ENCODE measurements at regions not wholly inside any gene's neighbourhood (a gene's known extent, or its start where the extent isn't known, plus 50 kb on each side); places are given as distances from the start of the nearest gene placed in this dataset.

GRCh38 chr6:140281236-140281635 is 906.8 kb upstream of the CITED2 start:
- no peak overlapping the region for H3K4me3 Mint-ChIP-seq
- peak overlapping the region in 1 of 3 experiments; percentile 60 for H3K27ac Mint-ChIP-seq
- H3K27me3 Mint-ChIP-seq (ENCODE audit: low read depth): no peaks in the 10 kb centered on the region
- no peaks in the 10 kb centered on the region for H3K36me3 Mint-ChIP-seq (ENCODE audit: low read depth)
- no peaks in the 10 kb centered on the region for H3K9me3 Mint-ChIP-seq
- H3K4me1 Mint-ChIP-seq: peaks cover 11% of the 10 kb centered on the region
- TF ChIP-seq, protein P1, sequence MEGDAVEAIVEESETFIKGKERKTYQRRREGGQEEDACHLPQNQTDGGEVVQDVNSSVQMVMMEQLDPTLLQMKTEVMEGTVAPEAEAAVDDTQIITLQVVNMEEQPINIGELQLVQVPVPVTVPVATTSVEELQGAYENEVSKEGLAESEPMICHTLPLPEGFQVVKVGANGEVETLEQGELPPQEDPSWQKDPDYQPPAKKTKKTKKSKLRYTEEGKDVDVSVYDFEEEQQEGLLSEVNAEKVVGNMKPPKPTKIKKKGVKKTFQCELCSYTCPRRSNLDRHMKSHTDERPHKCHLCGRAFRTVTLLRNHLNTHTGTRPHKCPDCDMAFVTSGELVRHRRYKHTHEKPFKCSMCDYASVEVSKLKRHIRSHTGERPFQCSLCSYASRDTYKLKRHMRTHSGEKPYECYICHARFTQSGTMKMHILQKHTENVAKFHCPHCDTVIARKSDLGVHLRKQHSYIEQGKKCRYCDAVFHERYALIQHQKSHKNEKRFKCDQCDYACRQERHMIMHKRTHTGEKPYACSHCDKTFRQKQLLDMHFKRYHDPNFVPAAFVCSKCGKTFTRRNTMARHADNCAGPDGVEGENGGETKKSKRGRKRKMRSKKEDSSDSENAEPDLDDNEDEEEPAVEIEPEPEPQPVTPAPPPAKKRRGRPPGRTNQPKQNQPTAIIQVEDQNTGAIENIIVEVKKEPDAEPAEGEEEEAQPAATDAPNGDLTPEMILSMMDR (IDR thresholded peaks at IDR 0.05; ENCODE audit: unreplicated experiment in 3 of 3): no peak

- Mint-ChIP-seq H3K4me1 (no peaks in the 10 kb centered on the region), H3K27ac (no peak overlapping the region), H3K4me3 (no peak overlapping the region), H3K27me3 (ENCODE audit: low read depth) (no peaks in the 10 kb centered on the region), H3K36me3 (ENCODE audit: low read depth) (no peaks in the 10 kb centered on the region), H3K9me3 (no peaks in the 10 kb centered on the region)
- TF ChIP-seq, protein P1 (IDR thresholded peaks at IDR 0.05; ENCODE audit: unreplicated experiment in 3 of 3): no peak
These were observed 902.3 kb upstream of the CITED2 start for GRCh38 chr6:140276719-140277118.

DNA sequence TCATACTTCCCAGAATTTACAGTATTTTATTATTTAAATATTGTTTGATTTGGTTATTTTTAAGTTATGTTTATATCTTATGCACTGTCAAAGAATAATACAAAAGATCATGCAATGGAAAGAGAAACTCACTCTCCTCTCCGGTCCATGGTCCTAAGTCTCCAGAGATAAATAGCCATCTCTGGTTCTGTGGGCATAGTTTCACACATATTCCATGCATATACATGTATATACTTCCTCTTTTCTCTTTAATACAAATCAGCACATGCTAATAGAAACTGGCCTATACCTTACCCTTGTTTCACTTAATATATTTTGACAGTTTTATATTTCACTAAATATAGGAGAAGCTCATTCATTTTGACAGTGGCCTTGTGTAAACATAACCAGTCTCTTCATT is 901.7 kb upstream of the CITED2 start:
- Mint-ChIP-seq H3K27me3 (ENCODE audit: low read depth) (no peaks in the 10 kb centered on the region), H3K27ac (no peak overlapping the region)

DNA sequence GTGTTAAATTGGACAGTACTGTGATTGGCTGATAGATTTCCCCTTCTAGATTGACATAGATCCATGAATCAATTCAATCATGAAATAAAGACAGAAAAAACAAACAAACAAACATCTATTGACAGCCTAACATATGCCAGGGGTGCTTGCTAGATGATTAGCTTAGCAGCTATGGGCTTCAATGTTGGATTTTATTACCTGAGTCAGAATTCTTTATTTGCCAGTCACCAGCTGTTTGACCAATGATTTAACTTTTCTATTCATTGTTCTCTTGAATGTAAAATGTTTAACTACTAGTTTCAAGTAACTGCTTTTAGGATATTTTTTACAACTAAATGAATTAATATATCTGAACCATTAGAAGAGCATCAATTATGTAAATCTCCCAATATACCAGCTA is 901.3 kb upstream of the CITED2 start:
- H3K27me3 Mint-ChIP-seq (ENCODE audit: low read depth): no peaks in the 10 kb centered on the region
- H3K27ac Mint-ChIP-seq: no peak overlapping the region
- H3K36me3 Mint-ChIP-seq (ENCODE audit: low read depth): no peaks in the 10 kb centered on the region
- no peaks in the 10 kb centered on the region for H3K4me1 Mint-ChIP-seq
- no peaks in the 10 kb centered on the region for H3K9me3 Mint-ChIP-seq
- no peak overlapping the region for H3K4me3 Mint-ChIP-seq
- TF ChIP-seq, protein P1 (IDR thresholded peaks at IDR 0.05; ENCODE audit: unreplicated experiment in 3 of 3): no peak

More for the DNA sequence above, 901.7 kb upstream of the CITED2 start:
- H3K4me1 Mint-ChIP-seq: no peaks in the 10 kb centered on the region
- no peaks in the 10 kb centered on the region for H3K36me3 Mint-ChIP-seq (ENCODE audit: low read depth)
- no peaks in the 10 kb centered on the region for H3K9me3 Mint-ChIP-seq
- no peak overlapping the region for H3K4me3 Mint-ChIP-seq
- TF ChIP-seq, protein P1 (IDR thresholded peaks at IDR 0.05; ENCODE audit: unreplicated experiment in 3 of 3): no peak

- Mint-ChIP-seq H3K36me3 (ENCODE audit: low read depth) (no peaks in the 10 kb centered on the region), H3K27ac (no peak overlapping the region), H3K4me1 (no peaks in the 10 kb centered on the region), H3K9me3 (no peaks in the 10 kb centered on the region), H3K27me3 (ENCODE audit: low read depth) (no peaks in the 10 kb centered on the region), H3K4me3 (no peak overlapping the region)
- TF ChIP-seq, protein P1 (IDR thresholded peaks at IDR 0.05; ENCODE audit: unreplicated experiment in 3 of 3): no peak
These were observed 900.1 kb upstream of the CITED2 start for GRCh38 chr6:140274548-140274947.

DNA sequence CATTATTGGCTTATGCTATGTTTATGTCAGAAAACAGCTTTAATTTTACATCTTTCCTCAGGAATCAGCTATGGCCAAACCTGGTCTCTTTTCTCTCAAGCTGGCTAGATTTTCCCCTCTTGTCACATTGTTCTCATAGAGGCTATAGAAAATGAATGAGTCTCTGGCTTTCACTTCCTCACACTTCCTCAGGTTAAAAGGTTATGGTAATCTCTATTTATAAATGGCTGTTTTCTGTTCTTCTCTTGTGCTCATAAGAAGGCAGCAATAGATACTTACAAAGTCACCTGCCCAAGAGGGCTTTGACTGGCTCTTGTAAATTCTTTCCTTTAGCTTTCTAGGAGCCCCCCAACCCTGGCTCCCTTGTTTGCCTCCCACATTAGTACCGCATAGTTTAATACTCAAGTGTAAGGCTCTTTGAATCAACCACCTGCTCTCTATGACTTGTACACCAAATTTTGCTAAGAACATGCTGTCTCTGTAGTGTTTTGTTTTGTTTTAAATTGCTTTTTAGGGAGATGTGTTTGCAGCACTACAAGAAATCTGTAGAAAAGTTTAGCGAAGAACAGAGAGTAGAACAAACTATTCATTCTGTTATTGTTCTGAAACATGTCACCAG is 897.4 kb upstream of the CITED2 start:
- no peak overlapping the region for H3K27ac Mint-ChIP-seq
- no peaks in the 10 kb centered on the region for H3K4me1 Mint-ChIP-seq
- no peak overlapping the region for H3K4me3 Mint-ChIP-seq
- TF ChIP-seq, protein P1 (IDR thresholded peaks at IDR 0.05; ENCODE audit: unreplicated experiment in 3 of 3): no peak
- H3K9me3 Mint-ChIP-seq: peaks cover 4% of the 10 kb centered on the region
- no peaks in the 10 kb centered on the region for H3K27me3 Mint-ChIP-seq (ENCODE audit: low read depth)
- no peaks in the 10 kb centered on the region for H3K36me3 Mint-ChIP-seq (ENCODE audit: low read depth)

All from nephron (organoid).